Stimulated activated CD4-positive, alpha-beta T cell treated with anti-CD3 and anti-CD28 coated beads, Interleukin-15, amount 100 ng/mL, for 24 hours (primary cell): ENCODE measurements at regions not wholly inside any gene's neighbourhood (a gene's known extent, or its start where the extent isn't known, plus 50 kb on each side); places are given as distances from the start of the nearest gene placed in this dataset.
"Not testable (repeated sequence)": the region's sequence is repeated elsewhere in the genome, so short reads cannot be mapped to it uniquely, and the experiment has no call there.

Source experiments
- DNase-seq: peaks from one replicate; pipeline ENCODE4 v3.0.0-alpha.2; 2020

- not testable (repeated sequence) for DNase-seq
These were observed 108.4 kb upstream of the SHISA3 start for GRCh38 chr4:42288876-42289275.

GRCh38 chr4:42292192-42292591, 105.1 kb upstream of the SHISA3 start:
- DNase-seq, result not testable (repeated sequence)

GRCh38 chr4:42293967-42294813, 103.1 kb upstream of the SHISA3 start:
- DNase-seq, result no peak

GRCh38 chr4:42296196-42296595, 101.1 kb upstream of the SHISA3 start:
- no peak for DNase-seq

DNA sequence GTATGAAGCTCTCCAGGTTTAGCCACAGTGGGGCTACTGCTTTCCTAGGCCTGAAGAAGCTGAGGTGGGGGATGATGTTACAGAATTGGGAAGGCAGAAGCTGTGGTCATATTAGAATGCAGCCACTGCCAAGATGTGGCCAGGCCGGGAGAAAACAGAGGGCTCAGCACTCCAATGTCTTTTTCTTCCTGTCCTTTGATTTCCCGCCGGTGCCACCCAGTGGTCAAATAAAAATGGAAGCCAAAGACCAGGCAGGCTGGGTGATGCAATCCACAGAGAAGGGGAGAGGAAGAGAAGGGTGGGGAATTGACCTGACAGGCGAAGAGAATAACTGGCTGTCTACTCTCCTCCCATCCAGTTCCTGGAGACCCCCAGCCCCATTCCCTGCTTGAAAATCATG, 94.9 kb upstream of the SHISA3 start:
- peak; percentile 4 for DNase-seq

DNA sequence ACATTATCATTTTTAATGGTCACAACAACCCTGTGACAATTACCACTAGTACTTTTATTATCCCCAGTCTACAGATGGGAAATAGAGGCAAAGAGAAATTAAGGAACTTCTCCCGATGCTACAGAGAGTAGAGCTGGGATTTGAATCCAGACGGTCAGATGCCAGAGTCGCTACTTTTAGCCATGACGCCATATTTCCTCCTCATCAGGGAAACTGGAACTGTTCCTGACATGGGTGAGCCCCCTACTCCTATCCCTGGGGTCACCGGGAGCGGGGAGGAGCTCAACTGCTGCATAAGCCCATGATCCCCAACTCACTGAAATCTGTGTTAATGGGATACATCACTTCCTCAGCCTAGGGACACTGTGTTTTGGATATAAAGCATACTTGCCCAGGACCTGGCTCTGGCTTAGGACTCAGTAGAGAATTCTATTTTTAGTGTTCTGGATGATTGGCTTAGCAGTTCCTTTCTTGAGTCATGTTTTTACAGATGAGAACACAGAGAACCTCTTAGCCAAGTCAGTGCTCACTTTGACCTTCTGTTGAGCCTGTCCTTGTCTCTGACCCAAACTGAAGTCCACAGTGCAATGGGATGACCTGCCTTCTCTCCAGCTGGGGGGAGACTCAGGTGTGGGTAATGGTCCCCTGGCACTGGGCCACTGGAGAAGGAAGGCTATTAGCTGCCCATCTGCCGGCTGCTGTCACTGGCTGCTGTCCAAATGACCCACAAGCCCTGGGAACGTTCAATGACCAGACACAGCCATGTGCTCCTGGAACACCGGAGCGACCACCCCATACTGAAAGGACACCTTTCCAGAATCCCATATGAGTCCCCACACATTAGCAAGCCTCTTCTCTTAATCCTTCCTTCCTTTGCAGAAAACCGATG, 90.8 kb upstream of the SHISA3 start:
- no peak for DNase-seq

GRCh38 chr4:42308247-42308646, 89.0 kb upstream of the SHISA3 start:
- no peak for DNase-seq

- DNase-seq, result no peak
These were observed 87.7 kb upstream of the SHISA3 start for GRCh38 chr4:42309361-42310260.

DNA sequence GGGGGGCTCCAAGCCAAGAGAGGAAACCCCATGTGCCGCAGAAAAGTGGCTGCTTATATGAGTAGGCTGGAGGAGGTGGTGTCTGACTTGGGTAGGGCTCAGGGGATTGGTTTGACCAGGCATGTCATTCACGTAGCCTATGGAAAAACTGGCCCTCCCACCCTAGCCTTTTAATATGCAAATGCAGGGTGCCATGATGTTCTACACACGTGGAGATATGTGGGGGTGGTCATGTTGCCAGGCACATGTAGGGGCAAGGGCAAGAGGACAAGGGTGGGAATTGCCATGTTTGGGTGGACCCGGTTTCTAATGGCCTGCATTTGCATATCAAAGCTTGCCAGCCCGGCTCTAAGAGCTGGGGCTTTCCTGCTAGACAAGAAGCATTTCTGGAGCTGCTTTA, 86.9 kb upstream of the SHISA3 start:
- DNase-seq, result no peak

DNA sequence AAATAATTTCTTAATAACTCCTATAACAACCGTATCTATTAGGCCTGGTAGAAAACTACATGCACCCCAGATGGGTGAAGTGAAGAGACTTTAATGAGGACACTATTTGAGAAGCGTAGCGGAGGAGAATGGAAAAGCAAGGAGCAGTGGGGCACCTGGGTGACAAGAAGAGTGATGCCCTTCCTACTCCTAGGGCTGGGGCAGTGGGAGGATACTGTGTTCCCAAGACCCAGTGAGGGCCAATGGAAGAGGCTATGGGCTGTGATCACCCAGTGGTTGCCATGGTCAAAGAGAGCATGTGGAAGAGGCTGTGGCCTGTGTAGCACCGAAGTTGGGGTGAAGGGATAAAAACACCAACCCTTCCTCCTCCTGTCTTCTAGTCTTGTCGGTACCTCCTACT, 86.5 kb upstream of the SHISA3 start:
- DNase-seq, result no peak

DNA sequence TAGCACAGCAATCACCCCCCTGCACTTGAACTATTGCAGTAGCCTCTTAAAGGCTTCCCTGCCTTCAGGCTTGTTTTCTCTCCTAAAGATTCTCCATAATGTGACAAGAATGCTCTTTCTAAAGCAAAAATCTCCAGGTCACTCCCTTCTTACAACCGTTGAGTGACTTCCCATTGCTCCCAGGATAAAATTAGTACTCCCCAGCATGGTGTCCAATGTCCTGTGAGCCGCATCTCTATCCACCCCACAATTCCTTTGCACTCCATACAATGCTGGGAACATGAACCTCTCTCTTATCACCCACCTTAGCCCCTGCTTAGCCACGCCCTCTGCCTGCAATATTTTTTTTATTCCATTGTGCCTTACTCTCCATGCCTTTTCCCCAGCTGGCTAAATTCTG, 85.7 kb upstream of the SHISA3 start:
- DNase-seq, result no peak

- DNase-seq, result not testable (repeated sequence)
These were observed 83.9 kb upstream of the SHISA3 start for GRCh38 chr4:42313420-42313819.

DNA sequence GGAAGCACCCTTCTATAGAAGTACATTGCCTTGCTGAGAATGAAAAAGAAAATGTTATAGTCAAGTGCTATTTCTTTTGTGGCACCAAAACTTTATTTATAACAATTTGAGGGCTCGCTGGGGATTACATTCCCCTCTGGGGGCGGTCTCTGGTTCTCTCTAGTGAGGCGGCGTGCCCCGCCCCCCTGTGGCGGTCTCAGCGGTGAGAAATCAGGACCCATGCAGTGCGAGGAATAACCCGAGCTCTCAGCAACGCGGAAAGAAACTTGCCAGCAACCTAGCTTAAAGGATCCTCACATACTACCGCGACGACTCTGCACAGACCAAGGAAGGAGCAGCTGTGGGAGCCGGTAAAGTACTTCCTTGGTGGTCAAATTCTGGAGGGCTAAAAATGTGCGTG, 83.4 kb upstream of the SHISA3 start:
- DNase-seq, result no peak

- no peak for DNase-seq
These were observed 82.1 kb upstream of the SHISA3 start for GRCh38 chr4:42315231-42315630.

DNA sequence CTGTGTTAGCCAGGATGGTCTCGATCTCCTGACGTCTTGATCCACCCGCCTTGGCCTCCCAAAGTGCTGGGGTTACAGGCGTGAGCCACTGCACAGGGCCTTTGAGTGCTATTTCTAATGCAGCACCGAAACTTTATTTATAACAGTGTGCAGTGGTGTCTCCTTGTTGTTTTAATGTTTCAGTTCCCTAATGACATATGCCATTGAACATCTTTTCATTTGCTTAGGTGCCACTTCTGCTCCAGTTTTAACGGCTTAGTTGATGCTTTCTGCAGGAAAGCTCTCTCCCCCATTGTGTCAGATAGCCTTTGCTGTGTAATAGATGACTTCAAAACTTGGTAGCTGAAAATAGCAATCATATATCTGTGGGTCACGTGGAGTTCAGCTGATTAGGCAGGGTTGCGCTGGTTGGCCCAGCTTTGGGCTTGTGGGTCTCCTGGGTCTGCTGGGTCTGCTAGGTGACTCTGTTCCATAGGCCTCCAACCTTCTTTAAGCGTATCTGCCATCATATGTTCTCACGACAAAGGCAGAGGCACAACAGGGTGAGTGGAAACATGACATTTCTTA, 76.4 kb upstream of the SHISA3 start:
- no peak for DNase-seq

DNA sequence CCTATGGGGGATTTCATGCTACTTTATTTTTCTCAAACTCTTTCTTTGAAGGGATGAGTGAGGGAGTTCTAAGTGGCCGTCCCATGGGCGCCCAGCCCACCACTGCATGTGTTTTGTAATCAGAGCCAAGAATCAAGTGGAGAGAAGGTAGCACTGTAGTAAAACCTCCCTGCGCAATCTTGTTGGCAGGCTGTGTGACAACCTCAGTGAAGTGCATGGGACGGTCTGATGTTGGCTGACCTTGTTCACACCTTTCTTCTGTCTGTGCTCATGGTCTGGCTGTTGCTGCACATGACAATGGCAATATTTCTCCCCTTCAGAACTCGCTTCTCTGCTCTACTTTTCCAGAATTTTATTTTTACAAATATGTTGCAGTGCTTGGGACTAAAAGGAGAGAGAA, 71.2 kb upstream of the SHISA3 start:
- no peak for DNase-seq

DNA sequence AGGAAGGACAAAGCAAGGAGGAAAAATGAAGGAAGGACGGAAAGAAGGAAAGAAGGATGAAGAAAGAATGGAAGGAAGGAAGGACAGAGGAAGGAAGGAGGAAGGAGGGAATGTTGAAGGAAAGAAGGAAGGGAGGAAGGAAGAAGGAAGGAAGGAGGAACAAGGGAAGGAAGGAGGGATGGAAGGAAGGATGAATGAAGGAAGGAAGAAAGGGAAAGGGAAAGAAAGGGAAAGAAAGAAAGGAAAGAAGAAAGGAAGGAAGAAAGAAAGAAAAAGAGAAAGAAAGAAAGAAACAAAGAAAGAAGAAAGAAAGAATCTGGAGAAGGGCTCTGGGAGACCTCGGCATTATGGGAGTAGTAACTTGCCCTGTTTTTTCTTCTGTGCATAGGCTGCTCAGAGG, 70.8 kb upstream of the SHISA3 start:
- DNase-seq, result no peak

DNA sequence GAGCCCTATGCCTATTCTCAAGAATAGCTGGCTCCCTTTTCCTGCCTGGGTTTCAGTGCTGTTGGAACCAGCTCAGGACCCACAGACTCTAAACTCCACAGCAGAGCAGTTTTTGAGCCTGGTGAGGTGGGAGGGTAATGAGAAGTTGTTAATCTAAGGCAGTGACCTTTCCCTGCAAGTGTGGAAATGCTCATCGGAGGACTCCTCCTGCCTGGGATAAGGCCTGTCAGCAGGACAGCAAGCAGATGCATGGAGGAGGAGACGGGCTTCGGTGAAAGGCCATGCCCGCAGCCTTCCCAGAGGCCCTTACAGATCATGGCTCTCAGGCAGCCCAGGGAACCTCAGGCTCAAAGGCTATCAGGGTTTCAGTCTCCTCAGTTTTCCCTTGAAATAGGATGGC, 70.0 kb upstream of the SHISA3 start:
- no peak for DNase-seq

DNA sequence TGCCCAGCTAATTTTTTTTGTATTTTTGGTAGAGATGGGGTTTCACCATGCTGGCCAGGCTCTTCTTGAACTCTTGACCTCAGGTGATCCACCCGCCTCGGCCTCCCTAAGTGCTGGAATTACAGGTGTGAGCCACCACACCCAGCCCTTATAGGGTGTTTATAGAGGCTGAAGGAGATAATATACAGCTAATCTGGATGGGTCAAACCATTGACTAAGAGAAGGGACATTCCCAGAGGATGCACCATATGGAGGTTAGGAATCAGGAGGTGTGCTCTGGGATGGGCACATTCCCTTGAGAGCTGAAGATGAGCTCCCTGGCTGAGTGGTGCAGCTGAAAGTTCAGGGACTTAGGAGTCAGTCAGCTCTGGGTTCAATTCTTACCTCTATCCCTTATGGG, 68.3 kb upstream of the SHISA3 start:
- DNase-seq, result no peak

DNA sequence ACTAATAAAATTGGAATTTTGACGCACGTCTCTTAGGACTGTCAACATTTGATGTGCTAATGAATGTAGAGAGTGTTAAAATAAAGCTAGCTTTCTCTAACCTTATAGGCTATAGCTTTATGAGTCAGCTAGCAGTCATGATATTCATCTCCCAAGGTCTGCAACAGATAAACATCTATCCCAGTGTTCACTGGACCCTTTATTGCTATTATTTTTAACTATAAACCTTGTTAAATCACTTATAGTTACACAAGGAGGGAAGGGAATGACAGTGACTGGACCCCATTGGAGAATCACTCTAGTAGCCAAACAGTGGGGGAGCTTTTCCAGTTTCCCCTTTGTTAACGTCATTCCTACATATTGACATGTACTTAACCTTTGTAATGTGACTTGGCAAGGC, 67.9 kb upstream of the SHISA3 start:
- no peak for DNase-seq

GRCh38 chr4:42330002-42330592, 67.2 kb upstream of the SHISA3 start:
- DNase-seq, result no peak

GRCh38 chr4:42331040-42331439, 66.2 kb upstream of the SHISA3 start:
- DNase-seq, result no peak
